Choroid plexus epithelial cell (primary cell): ENCODE measurements at regions not wholly inside any gene's neighbourhood (a gene's known extent, or its start where the extent isn't known, plus 50 kb on each side); places are given as distances from the start of the nearest gene placed in this dataset.

Experiments used
- DNase-seq: peaks from one replicate; pipeline ENCODE4 v3.0.0-alpha.2; 2010; ENCODE audit warnings: low read depth
- H3K4me3 ChIP-seq: 2 replicates; pipeline ENCODE4 v1.5.1; 2011; ENCODE audit warnings: low read depth, mild to moderate bottlenecking, control low read depth, low read length, moderate library complexity
- CTCF ChIP-seq: conservative IDR thresholded peaks from 2 replicates; pipeline ENCODE4 v1.5.1; 2011; ENCODE audit warnings: low read depth, mild to moderate bottlenecking, control low read depth, inconsistent platforms, low read length, moderate library complexity

- no peak for TF ChIP-seq CTCF
- DNase-seq, result no peak
- no peak overlapping the region for H3K4me3 ChIP-seq
These were observed 142.5 kb upstream of the FGGY start for GRCh38 chr1:59154401-59154800.

GRCh38 chr1:59155351-59155750 lies 141.5 kb upstream of the FGGY start:
- DNase-seq, result no peak
- no peak for TF ChIP-seq CTCF

GRCh38 chr1:59156051-59156450 lies 140.8 kb upstream of the FGGY start:
- no peak for DNase-seq
- TF ChIP-seq CTCF, result no peak
- H3K4me3 ChIP-seq, result no peak overlapping the region

More at GRCh38 chr1:59155351-59155750, 141.5 kb upstream of the FGGY start:
- no peak overlapping the region for H3K4me3 ChIP-seq

- peak; percentile 87 for DNase-seq
- no peak for TF ChIP-seq CTCF
- no peak overlapping the region for H3K4me3 ChIP-seq
These were observed 140.2 kb upstream of the FGGY start for GRCh38 chr1:59156526-59157199.

GRCh38 chr1:59158321-59158720 lies 138.6 kb upstream of the FGGY start:
- DNase-seq, result no peak
- no peak for TF ChIP-seq CTCF
- no peak overlapping the region for H3K4me3 ChIP-seq

GRCh38 chr1:59159557-59160203 lies 137.2 kb upstream of the FGGY start:
- DNase-seq, result no peak
- TF ChIP-seq CTCF, result no peak
- H3K4me3 ChIP-seq, result no peak overlapping the region

- DNase-seq, result no peak
- H3K4me3 ChIP-seq, result no peak overlapping the region
- no peak for TF ChIP-seq CTCF
These were observed 135.8 kb upstream of the FGGY start for GRCh38 chr1:59161136-59161535.
